HG03442 (cell line): ENCODE measurements at regions not wholly inside any gene's neighbourhood (a gene's known extent, or its start where the extent isn't known, plus 50 kb on each side); places are given as distances from the start of the nearest gene placed in this dataset.
"Not testable (repeated sequence)": the region's sequence is repeated elsewhere in the genome, so short reads cannot be mapped to it uniquely, and the experiment has no call there.

Experiments
- ATAC-seq: cut with Tn5 transposase; IDR thresholded peaks from one replicate; pipeline ENCODE4 v1.9.1; 2021; ENCODE audit warnings: mild to moderate bottlenecking, moderate library complexity; ENCODE audit not compliant: unreplicated experiment

GRCh38 chrX:106493210-106493816, 118.5 kb upstream of the RADX start:
- ATAC-seq, result not testable (repeated sequence)

- ATAC-seq, result no peak
Observed at GRCh38 chrX:106499473-106499872, 112.3 kb upstream of the RADX start.

- no peak for ATAC-seq
Observed at GRCh38 chrX:106510713-106511403, 100.9 kb upstream of the RADX start.
